ENCODE measurements at regions not wholly inside any gene's neighbourhood (a gene's known extent, or its start where the extent isn't known, plus 50 kb on each side); places are given as distances from the start of the nearest gene placed in this dataset.
"Not testable (repeated sequence)": the region's sequence is repeated elsewhere in the genome, so short reads cannot be mapped to it uniquely, and the experiment has no call there.

DNA sequence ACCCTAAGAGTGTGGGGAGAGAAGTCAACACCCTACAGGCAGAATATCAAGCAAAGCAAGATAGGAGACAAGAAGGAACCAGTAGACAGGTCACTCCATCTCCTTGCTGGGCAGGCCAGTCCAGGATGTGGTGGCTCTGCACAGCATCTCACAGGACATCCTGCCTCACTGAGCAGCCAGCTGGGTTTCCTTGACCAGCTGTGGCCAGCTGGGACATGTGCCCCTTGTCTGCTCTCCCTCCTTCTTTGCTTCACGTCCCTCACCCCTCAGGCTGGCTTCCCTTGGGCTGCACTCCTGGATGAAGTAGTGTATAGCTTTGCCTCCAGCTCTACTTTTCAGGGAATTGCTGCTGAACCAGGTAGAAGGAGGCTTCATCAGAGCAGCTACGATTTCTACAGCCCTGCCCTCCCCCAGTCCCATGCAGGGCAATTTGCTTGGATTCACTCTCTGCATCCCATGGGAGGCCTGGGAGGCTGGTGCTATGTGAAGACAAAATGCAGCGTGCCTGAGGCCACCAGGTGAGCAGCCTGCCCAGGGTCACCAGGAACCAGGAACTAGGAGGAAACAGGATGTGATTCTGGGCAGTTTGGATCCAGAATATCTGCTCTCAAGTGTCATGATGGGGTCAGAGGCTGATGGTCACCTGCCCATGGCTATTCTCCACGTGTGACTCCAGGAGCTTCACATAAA, 110.0 kb upstream of the PMEPA1 start:
- peak; percentile 58 for DNase-seq (ENCODE audit: low spot score)
- intact Hi-C loops (cut with DNase I), result no loop called here

DNA sequence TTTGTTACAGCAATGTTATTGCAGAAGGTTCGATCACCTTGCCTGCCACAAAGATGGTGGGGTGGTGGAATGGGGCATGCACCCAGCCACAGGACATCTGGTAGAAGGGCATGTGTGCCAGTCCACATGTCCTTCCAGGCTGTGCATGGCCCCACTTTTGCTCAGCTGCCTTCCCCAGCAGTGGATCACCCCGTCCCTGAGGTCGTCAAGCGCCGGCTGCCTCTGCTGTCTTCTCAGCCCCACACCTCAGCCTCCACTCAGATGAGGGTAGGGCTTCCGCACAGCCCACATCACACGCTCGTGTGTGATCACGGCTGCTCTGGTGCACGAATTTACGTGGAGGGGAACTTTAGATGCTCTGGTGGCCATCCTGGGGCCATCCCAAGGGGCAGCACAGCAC, 109.5 kb upstream of the PMEPA1 start:
- DNase-seq (ENCODE audit: low spot score), result peak; percentile 79
- intact Hi-C loops (cut with DNase I), result no loop called here

DNA sequence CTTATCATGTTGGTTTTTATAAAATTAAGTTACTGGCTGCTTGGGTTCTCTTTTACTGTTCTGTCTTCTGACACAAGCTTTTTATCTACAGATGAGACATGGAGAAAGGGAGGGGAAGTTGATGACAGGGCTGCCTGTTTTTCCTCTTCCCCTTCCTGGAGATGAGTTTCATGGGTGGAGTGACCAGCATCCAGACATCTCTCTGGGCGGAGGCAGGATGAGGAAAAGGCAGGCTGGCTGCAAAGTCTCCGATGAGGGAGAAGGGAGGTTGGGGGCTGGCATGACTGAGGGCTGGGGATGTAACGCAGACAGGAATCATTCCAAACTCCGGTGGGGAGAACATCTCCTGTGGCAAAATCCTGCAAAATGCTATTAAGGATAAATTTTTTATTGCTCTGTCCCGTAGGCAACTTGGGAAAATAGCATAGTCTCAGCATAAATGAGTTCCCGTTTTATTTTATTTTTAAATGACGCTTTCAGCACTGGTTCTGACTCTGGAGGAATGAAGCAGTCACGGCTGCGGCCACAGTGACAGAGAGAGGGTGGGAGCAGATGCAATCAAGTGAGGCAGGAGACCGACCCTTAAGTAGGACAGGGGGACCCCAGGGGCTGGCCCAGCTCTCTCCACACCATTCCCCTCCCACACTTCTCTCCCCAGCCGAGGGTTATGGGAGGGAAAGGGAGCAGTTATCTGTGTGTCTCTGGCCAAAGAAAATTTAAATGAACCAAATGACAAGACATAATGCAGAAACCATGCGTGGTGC, 108.8 kb upstream of the PMEPA1 start:
- DNase-seq (ENCODE audit: low spot score), result peak; percentile 47
- intact Hi-C loops (cut with DNase I), result no loop called here

DNA sequence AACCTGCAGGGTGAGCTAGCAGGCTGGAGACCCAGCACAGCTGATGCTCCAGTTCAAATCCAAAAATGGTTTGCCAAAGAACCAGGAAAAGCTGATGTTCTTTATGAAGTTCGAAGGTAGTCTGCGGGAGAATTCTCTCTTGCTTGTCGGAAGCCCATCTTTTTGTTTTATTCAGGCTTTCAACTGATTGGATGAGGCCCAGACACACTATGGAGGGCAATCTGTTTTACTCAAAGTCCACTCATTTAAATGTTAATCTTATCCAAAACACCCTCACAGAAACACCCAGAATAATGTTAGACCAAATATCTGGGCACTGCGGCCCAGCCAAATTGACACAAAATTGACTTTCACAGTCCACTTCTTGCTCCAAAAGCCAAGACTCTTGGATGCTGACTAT, 105.6 kb upstream of the PMEPA1 start:
- intact Hi-C loops (cut with DNase I), result no loop called here
- DNase-seq (ENCODE audit: low spot score), result no peak

DNA sequence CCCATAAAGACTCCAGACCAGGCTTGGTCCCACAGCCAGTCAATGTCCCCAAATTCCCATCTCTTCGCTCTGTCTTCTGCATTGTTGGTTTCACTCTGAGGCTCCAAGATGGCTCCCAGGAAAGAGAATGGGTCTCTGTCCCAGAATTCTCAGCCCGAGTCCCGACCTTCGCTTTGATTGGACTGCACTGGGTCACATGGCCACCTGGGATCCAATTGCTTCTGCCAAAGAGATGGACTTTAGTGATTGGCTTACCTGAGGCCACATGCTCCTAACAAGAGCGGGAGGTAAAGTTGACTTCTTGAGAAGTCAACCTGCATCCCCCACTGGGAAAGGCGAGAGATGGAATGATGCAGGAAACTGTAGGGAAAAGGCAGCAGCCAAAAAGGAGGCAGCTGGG, 104.7 kb upstream of the PMEPA1 start:
- intact Hi-C loops (cut with DNase I), result no loop called here
- DNase-seq (ENCODE audit: low spot score), result peak; percentile 12

DNA sequence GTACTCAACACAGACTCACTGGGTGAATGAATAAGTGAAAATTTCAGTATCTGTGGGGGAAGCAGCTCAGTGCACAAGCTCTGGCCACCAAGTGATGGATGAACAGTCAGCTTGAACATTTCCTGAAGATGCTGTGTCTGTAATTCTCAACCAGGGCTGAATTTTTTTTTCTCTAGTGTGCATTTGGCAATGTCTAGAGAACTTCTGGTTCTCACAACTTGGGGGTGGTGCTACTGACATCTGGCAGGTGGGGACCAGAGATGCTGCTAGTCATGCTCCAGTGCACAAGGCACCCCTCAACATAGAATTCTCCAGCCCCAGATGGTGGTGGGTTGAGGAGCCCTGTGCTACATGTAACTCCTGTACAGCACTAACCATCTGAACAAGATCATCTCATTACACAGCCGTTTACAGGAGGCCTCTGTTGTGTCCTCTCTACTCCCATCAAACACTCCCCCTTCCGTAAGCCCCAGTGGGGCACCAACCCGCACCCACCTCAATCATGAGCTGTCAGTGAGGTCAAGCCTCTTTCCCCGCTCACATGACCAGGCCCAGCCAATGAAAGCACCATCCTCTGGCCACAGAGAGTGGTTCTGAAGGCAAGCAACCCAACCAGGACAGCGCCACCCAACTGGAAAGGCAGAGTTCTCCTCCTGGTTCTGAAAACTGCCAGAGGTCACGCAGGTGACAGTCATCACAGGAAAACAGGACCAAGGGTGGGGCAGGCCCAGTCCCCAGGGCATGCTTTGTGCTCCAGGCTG, 103.9 kb upstream of the PMEPA1 start:
- DNase-seq (ENCODE audit: low spot score), result peak; percentile 41
- intact Hi-C loops (cut with DNase I), result no loop called here

DNA sequence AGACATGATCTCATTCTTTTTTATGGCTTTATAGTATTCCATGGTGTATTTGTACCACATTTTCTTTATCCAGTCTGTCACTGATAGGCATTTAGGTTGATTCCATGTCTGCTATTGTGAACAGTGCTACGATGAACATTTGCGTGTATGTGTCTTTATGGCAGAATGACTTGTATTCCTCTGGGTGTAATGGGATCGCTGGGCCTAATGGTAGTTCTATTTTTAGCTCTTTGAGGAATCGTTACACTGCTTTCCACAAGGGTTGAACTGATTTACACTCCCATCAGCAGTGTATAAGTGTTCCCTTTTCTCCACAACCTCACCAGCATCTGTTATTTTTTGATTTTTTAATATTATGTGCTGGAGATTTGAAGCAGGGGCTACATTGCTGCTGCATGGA, 102.8 kb upstream of the PMEPA1 start:
- intact Hi-C loops (cut with DNase I); DNase-seq (ENCODE audit: low spot score): not testable (repeated sequence)

GRCh38 chr20:57811374-57812020, 101.7 kb upstream of the PMEPA1 start:
- peak; percentile 57 for DNase-seq (ENCODE audit: low spot score)

DNA sequence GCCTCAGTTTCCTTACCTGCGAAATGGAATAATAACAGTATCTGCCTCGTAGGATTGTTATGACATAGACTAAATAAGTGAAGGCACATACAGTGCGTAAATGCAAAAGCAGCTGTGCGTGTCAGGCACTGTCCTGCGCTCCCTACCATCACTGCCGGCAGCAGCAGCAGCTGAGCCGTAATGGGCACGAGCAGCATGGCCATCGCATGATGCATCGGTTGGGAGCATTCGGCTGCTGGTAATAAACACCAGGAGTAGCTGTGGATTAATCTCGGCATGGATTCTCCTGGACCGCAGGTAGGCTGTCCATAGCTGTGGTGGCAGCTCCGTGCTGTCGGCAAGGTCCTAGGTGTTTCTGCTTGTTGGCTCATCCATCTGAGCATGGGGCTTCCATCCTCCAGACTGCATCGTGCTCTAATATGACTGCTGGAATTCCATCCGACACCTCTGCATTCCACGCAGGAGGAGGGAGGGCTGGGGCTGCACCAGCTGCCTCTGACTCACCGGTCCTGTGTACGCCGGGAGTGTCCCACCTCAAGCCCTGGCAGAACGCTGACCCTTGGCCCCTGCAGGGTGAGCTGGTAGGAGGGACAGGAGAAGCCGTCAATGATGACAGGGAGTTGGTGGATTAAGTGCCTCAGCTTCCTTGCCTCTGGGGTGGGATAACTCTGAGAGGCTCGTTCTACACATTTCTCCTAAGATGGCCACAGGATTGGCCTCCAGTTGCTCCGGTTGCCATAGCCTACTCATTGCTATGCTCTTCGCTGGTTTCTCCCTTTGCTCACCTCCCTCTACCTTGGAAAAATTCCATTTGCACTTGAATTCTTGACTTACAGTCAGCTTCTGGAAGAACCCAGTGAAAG, 100.9 kb upstream of the PMEPA1 start:
- DNase-seq (ENCODE audit: low spot score), result peak; percentile 50

More at GRCh38 chr20:57811374-57812020, 101.7 kb upstream of the PMEPA1 start:
- intact Hi-C loops (cut with DNase I), result no loop called here

DNA sequence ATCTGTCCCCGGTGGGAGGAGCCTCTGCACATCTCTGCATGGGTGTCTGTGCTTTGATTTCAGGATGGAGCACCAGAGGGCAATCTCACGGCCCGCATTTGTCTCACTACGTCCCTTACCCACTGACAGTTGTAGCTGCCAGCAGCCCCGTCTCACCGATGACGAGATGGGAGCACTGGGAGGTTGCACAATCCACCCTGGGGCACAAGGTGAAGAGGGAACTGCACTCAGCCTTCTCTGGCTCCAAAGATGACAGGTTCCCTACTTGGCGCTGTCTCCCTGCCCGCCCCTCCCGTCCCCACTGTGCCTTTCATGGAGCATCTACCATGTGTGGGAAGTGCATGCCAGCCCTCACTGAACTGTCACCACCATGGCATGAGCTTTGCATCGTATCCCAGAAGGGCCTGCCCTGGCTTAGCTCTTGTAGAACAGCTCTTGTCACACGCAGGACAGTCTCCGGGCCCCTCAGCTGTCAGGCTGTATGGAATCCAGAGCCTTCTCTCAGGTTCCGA, 99.9 kb upstream of the PMEPA1 start:
- peak; percentile 57 for DNase-seq (ENCODE audit: low spot score)
- intact Hi-C loops (cut with DNase I), result no loop called here

More for the DNA sequence above, 100.9 kb upstream of the PMEPA1 start:
- intact Hi-C loops (cut with DNase I), result no loop called here

- no peak for DNase-seq (ENCODE audit: low spot score)
- intact Hi-C loops (cut with DNase I), result no loop called here
These were observed 99.3 kb upstream of the PMEPA1 start for GRCh38 chr20:57809149-57809548.

GRCh38 chr20:57808264-57809070, 98.7 kb upstream of the PMEPA1 start:
- intact Hi-C loops (cut with DNase I), result no loop called here
- DNase-seq (ENCODE audit: low spot score), result peak; percentile 59

- intact Hi-C loops (cut with DNase I), result no loop called here
- peak; percentile 50 for DNase-seq (ENCODE audit: low spot score)
These were observed 97.8 kb upstream of the PMEPA1 start for GRCh38 chr20:57807401-57808263.

DNA sequence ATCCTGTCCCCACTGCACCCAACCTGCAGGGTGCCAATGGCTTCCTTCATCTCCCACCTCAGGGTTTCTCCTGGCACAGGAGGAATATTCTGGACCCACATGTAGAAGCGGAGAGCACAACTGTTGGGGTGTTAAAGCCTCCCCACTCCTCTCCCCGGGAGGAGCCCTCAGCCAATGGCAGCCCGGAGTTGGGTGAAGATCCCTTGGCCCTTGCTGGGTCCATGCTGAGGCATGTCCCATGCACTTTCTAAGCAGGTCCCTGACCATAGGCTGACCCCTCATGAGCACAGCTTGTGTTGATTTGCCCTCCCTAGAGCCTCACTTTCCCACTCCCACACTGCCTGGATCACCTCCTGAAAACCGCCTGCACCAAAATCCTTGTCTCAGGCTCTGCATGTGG, 97.2 kb upstream of the PMEPA1 start:
- intact Hi-C loops (cut with DNase I), result no loop called here
- DNase-seq (ENCODE audit: low spot score), result peak; percentile 54

DNA sequence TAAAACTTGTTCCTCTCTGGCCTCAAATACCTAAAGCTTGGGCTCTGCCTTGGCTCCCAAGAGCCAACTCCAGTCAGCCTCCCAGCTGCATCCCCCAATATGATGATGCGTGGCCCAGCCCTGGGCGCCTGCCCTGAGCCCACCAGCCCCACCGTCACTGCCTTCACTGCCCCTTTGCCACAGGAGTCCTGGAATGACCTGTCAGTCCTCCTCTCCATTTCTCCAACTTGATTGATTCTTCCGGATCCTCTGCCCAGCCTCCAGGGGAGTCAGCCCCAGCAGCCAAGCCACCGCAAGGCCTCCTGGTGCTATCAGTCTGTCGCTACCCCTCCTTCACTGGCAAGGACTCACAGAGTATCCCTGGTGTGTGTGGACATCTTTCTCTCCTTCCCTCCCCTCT, 96.7 kb upstream of the PMEPA1 start:
- intact Hi-C loops (cut with DNase I), result no loop called here
- peak; percentile 29 for DNase-seq (ENCODE audit: low spot score)

DNA sequence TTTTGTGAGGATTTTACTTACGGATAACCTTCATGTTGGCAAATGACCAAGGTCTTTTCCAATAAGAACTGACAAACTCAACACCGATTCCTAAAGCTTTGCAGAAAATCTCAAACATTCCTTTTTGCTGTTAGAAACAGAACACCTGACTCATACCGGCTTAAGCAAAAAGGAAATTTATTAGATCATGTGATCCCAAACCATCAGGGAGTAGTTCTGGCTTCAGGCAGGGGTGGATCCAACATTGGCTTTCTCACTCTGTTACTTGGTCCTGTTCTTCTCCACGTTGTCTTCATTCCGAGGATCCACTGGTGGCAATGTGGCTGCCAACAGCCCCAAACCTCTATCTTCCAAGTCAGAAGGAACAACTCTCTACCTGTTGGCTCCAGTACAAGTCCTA, 95.9 kb upstream of the PMEPA1 start:
- DNase-seq (ENCODE audit: low spot score), result no peak
- intact Hi-C loops (cut with DNase I), result no loop called here

All from posterior vena cava (tissue), 2 donors.